Ovary (tissue), 3 donors: ENCODE measurements at regions not wholly inside any gene's neighbourhood (a gene's known extent, or its start where the extent isn't known, plus 50 kb on each side); places are given as distances from the start of the nearest gene placed in this dataset.

Experiments
- EP300 ChIP-seq: sonication (generic); formaldehyde crosslinking; IDR thresholded peaks from one replicate; pipeline ENCODE4 v1.6.1; 2017; ENCODE audit warnings: antibody characterized with exemption
- POLR2A ChIP-seq: fragments of 450-650 bp; IDR thresholded peaks from one replicate; pipeline ENCODE4 v1.6.1; 2017; ENCODE audit warnings: antibody characterized with exemption, mild to moderate bottlenecking, moderate library complexity
- TF ChIP-seq, protein P1 (sequence below), 3 donors: fragments of 450-650 bp in 2 of 3; fragments of 200-600 bp in 1 of 3; IDR thresholded peaks; one replicate each; pipeline versions ENCODE4 v1.5.1 to v1.8.0; 2016 to 2022; ENCODE audit warnings: antibody characterized with exemption in 3 of 3, mild to moderate bottlenecking in 1 of 3
- donor health status: DM: no; HTN: no; CAD: no.

DNA sequence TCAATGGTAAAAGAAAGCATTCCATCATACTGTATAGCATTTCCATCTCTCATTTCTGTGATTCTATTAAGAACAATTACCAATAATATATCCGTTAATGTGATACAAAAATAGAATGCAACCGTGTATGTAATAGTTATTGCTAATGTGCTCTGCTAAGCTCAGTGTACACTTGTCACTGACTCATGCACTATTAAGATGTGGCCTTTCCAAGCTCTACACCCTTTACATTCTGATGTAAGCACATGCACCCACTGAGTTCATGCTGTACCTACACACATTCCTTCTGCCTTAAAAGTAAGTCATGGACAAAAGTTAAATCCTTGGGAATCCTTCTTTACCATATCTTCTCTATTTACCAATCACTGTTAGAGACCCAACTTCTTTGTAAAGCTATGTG, 319.1 kb downstream of the ZSWIM6 start:
- TF ChIP-seq, protein P1, sequence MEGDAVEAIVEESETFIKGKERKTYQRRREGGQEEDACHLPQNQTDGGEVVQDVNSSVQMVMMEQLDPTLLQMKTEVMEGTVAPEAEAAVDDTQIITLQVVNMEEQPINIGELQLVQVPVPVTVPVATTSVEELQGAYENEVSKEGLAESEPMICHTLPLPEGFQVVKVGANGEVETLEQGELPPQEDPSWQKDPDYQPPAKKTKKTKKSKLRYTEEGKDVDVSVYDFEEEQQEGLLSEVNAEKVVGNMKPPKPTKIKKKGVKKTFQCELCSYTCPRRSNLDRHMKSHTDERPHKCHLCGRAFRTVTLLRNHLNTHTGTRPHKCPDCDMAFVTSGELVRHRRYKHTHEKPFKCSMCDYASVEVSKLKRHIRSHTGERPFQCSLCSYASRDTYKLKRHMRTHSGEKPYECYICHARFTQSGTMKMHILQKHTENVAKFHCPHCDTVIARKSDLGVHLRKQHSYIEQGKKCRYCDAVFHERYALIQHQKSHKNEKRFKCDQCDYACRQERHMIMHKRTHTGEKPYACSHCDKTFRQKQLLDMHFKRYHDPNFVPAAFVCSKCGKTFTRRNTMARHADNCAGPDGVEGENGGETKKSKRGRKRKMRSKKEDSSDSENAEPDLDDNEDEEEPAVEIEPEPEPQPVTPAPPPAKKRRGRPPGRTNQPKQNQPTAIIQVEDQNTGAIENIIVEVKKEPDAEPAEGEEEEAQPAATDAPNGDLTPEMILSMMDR (IDR thresholded peaks at IDR 0.05): no peak
- TF ChIP-seq POLR2A: no peak
- TF ChIP-seq EP300: no peak
